ENCODE measurements at regions not wholly inside any gene's neighbourhood (a gene's known extent, or its start where the extent isn't known, plus 50 kb on each side); places are given as distances from the start of the nearest gene placed in this dataset.

- TF ChIP-seq EZH2 (IDR thresholded peaks at IDR 0.05; ENCODE audit: borderline replicate concordance, low read length) (no peak), CTCF (conservative IDR thresholded peaks at IDR 0.05 in 1 of 2, IDR thresholded peaks at IDR 0.05 in 1 of 2; ENCODE audit: extremely low read depth in 1 of 2, insufficient read depth in 1 of 2, low read depth in 1 of 2, low read length in 2 of 2) (no peak)
Measured at GRCh38 chr10:8410506-8410905, 356.0 kb downstream of the GATA3 start.

All from mammary epithelial cell (primary cell).